ENCODE measurements at regions not wholly inside any gene's neighbourhood (a gene's known extent, or its start where the extent isn't known, plus 50 kb on each side); places are given as distances from the start of the nearest gene placed in this dataset.

GRCh38 chr20:1721687-1722512 lies 64.3 kb upstream of the SIRPG start:
- TF ChIP-seq CTCF (IDR thresholded peaks at IDR 0.05 in 4 of 5, conservative IDR thresholded peaks at IDR 0.05 in 1 of 5): no peak
- no peak for TF ChIP-seq POLR2A (IDR thresholded peaks at IDR 0.05)

All from gastrocnemius medialis (tissue), 4 donors.